GM23248 (cell line): ENCODE measurements at regions not wholly inside any gene's neighbourhood (a gene's known extent, or its start where the extent isn't known, plus 50 kb on each side); places are given as distances from the start of the nearest gene placed in this dataset.

Experiments used
- EZH2 ChIP-seq: fragments of 200-600 bp; sonication (generic); IDR thresholded peaks from 2 replicates; pipeline ENCODE4 v1.6.1; 2018; ENCODE audit warnings: antibody characterized with exemption, mild to moderate bottlenecking; ENCODE audit not compliant: insufficient read depth, poor library complexity, severe bottlenecking
- EZH2phosphoT487 ChIP-seq: fragments of 200-600 bp; sonication (generic); IDR thresholded peaks from 2 replicates; pipeline ENCODE4 v1.6.1; 2018; ENCODE audit warnings: antibody characterized with exemption, moderate library complexity, mild to moderate bottlenecking, low read depth; ENCODE audit not compliant: insufficient read depth

DNA sequence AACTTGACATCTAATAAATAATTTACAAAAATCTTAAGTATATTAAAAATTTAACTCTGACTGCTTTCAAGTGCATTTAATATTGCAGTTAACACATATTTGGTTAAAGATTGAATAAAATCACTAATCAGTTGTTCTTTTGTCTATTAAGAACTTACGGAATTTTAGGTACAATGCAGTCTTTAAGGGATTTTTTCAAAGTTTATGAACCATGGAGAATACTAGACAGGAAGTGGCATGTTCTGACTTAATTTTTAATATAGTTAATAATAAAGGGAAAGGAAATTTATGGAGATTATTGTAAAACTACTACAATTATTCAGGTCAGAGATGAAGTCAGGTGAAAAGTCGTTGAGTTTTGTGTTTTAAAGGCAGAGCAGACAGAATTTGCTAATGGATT lies 240.9 kb downstream of the CALCRL start:
- no peak for TF ChIP-seq EZH2phosphoT487
- TF ChIP-seq EZH2: no peak
